Neural cell (in vitro differentiated cells): ENCODE measurements at regions not wholly inside any gene's neighbourhood (a gene's known extent, or its start where the extent isn't known, plus 50 kb on each side); places are given as distances from the start of the nearest gene placed in this dataset.
"Not testable (repeated sequence)": the region's sequence is repeated elsewhere in the genome, so short reads cannot be mapped to it uniquely, and the experiment has no call there.

ENCODE experiments used
- H2AFZ ChIP-seq: fragments of 200-600, 300-800 bp; sonication (generic), shearing (Covaris generic); 2 replicates; pipeline ENCODE4 v1.6.0; 2014; ENCODE audit warnings: low read depth, mild to moderate bottlenecking, antibody characterized with exemption, low read length, moderate library complexity
- H3F3A ChIP-seq: fragments of 200-600 bp; shearing (Covaris generic); 2 replicates; pipeline ENCODE4 v1.6.1; 2016; ENCODE audit warnings: mild to moderate bottlenecking, moderate library complexity, mixed read lengths, antibody characterized with exemption, low read length; ENCODE audit not compliant: insufficient read depth, poor library complexity, severe bottlenecking
- H3K27ac ChIP-seq: fragments of 200-600, 300-800 bp; sonication (generic), shearing (Covaris generic); 2 replicates; pipeline ENCODE4 v1.5.1; 2014; ENCODE audit warnings: mild to moderate bottlenecking, low read length, moderate library complexity
- H3K27me3 ChIP-seq: fragments of 300-800, 200-600 bp; sonication (generic), shearing (Covaris generic); 2 replicates; pipeline ENCODE4 v1.6.0; 2014; ENCODE audit warnings: mild to moderate bottlenecking, low read depth, low read length, moderate library complexity; ENCODE audit not compliant: insufficient read depth
- H3K36me3 ChIP-seq: fragments of 300-800, 200-600 bp; sonication (generic), shearing (Covaris generic); 2 replicates; pipeline ENCODE4 v1.5.1; 2014; ENCODE audit warnings: mild to moderate bottlenecking, antibody characterized with exemption, low read length, moderate library complexity; ENCODE audit not compliant: insufficient read depth
- H3K4me2 ChIP-seq: fragments of 300-800, 200-600 bp; sonication (generic), shearing (Covaris generic); 2 replicates; pipeline ENCODE4 v1.6.0; 2014; ENCODE audit warnings: mild to moderate bottlenecking, low read length
- H3K4me3 ChIP-seq: fragments of 300-800, 200-600 bp; sonication (generic), shearing (Covaris generic); 2 replicates; pipeline ENCODE4 v1.5.1; 2014; ENCODE audit warnings: mild to moderate bottlenecking, low read length, moderate library complexity
- H3K79me2 ChIP-seq: fragments of 200-600 bp; shearing (Covaris generic); replicated peaks from 2 replicates; pipeline ENCODE4 v1.6.0; 2014; ENCODE audit warnings: mild to moderate bottlenecking, low read length, moderate library complexity; ENCODE audit not compliant: insufficient read depth
- H3K9ac ChIP-seq: fragments of 300-800, 200-600 bp; sonication (generic), shearing (Covaris generic); 2 replicates; pipeline ENCODE4 v1.6.1; 2016; ENCODE audit warnings: mild to moderate bottlenecking, low read length, mixed read lengths
- H3K9me2 ChIP-seq: fragments of 200-600 bp; shearing (Covaris generic); 2 replicates; pipeline ENCODE4 v1.6.1; 2016; ENCODE audit warnings: mild to moderate bottlenecking, low read length, mixed read lengths; ENCODE audit not compliant: insufficient read depth
- H3K9me3 ChIP-seq: fragments of 200-600, 300-800 bp; sonication (generic), shearing (Covaris generic); 2 replicates; pipeline ENCODE4 v1.6.1; 2016; ENCODE audit warnings: mild to moderate bottlenecking, mixed run types, low read length, moderate library complexity, mixed read lengths
- H4K20me1 ChIP-seq: fragments of 200-600 bp; shearing (Covaris generic); 2 replicates; pipeline ENCODE4 v1.6.1; 2016; ENCODE audit warnings: mild to moderate bottlenecking, mixed run types; ENCODE audit not compliant: insufficient read depth
- CTCF ChIP-seq: fragments of 450-650 bp; IDR thresholded peaks from 2 replicates; pipeline ENCODE4 v1.5.1; 2014; ENCODE audit warnings: antibody characterized with exemption, mild to moderate bottlenecking, moderate library complexity; ENCODE audit not compliant: poor library complexity, severe bottlenecking
- EP300 ChIP-seq: fragments of 450-650 bp; conservative IDR thresholded peaks from 2 replicates; pipeline ENCODE4 v1.6.1; 2014; ENCODE audit warnings: antibody characterized with exemption, mild to moderate bottlenecking, moderate library complexity; ENCODE audit not compliant: poor library complexity, severe bottlenecking
- EZH2 ChIP-seq: fragments of 200-600, 300-800 bp; shearing (Covaris generic), sonication (generic); IDR thresholded peaks from 2 replicates; pipeline ENCODE4 v1.6.1; 2014; ENCODE audit warnings: antibody characterized with exemption, low read length, borderline replicate concordance, mild to moderate bottlenecking; ENCODE audit not compliant: insufficient read depth, poor library complexity, severe bottlenecking
- MXI1 ChIP-seq: fragments of 450-650 bp; conservative IDR thresholded peaks from 2 replicates; pipeline ENCODE4 v1.6.1; 2014; ENCODE audit warnings: antibody characterized with exemption, mild to moderate bottlenecking; ENCODE audit not compliant: poor library complexity, severe bottlenecking
- POLR2AphosphoS5 ChIP-seq: IDR thresholded peaks from 2 replicates; pipeline ENCODE4 v1.6.1; 2012
- RAD21 ChIP-seq: fragments of 450-650 bp; conservative IDR thresholded peaks from 2 replicates; pipeline ENCODE4 v1.6.1; 2014; ENCODE audit warnings: antibody characterized with exemption, mild to moderate bottlenecking, moderate library complexity
- REST ChIP-seq: IDR thresholded peaks from 2 replicates; pipeline ENCODE4 v1.6.1; 2012; ENCODE audit warnings: borderline replicate concordance
- SMC3 ChIP-seq: fragments of 450-650 bp; conservative IDR thresholded peaks from 2 replicates; pipeline ENCODE4 v1.6.1; 2014; ENCODE audit warnings: antibody characterized with exemption, mild to moderate bottlenecking, moderate library complexity; ENCODE audit not compliant: poor library complexity
- TAF1 ChIP-seq: IDR thresholded peaks from 2 replicates; pipeline ENCODE4 v1.6.1; 2012; ENCODE audit warnings: low read depth

- Histone ChIP-seq H3K27me3 (no peaks in the 10 kb centered on the region), H3K9me2 (no peaks in the 10 kb centered on the region), H3K36me3 (no peaks in the 10 kb centered on the region), H3K4me3 (no peak overlapping the region), H2AFZ (no peak overlapping the region), H3F3A (no peaks in the 10 kb centered on the region), H4K20me1 (no peaks in the 10 kb centered on the region), H3K79me2 (no peaks in the 10 kb centered on the region), H3K9me3 (no peaks in the 10 kb centered on the region), H3K27ac (no peak overlapping the region), H3K4me2 (no peak overlapping the region), H3K9ac (no peak overlapping the region)
- TF ChIP-seq POLR2AphosphoS5 (no peak), CTCF (peak; percentile 83), SMC3 (peak; percentile 88), TAF1 (no peak), RAD21 (peak; percentile 84), EP300 (no peak)
Measured at GRCh38 chr12:46983959-46984841, 95.2 kb upstream of the PCED1B start.

- no peak overlapping the region for H2AFZ ChIP-seq
- TF ChIP-seq SMC3 (no peak), RAD21 (no peak), POLR2AphosphoS5 (no peak), TAF1 (no peak), CTCF (no peak), MXI1 (no peak), EP300 (no peak), EZH2 (no peak), REST (no peak)
Measured at GRCh38 chr12:46985816-46986215, 93.6 kb upstream of the PCED1B start.

GRCh38 chr12:46988122-46988521 is 91.3 kb upstream of the PCED1B start:
- not testable (repeated sequence) for H3K36me3 ChIP-seq, H3K9me3 ChIP-seq, H2AFZ ChIP-seq, H3K4me2 ChIP-seq, H3K4me3 ChIP-seq, H3K79me2 ChIP-seq, H3F3A ChIP-seq, H3K27me3 ChIP-seq, H3K9ac ChIP-seq, H4K20me1 ChIP-seq, H3K9me2 ChIP-seq, H3K27ac ChIP-seq

More at GRCh38 chr12:46985816-46986215, 93.6 kb upstream of the PCED1B start:
- Histone ChIP-seq H3K9ac (no peak overlapping the region), H3K36me3 (no peaks in the 10 kb centered on the region), H3K4me2 (no peak overlapping the region), H3K9me2 (no peaks in the 10 kb centered on the region), H4K20me1 (no peaks in the 10 kb centered on the region), H3K27ac (no peak overlapping the region), H3K4me3 (no peak overlapping the region), H3K79me2 (no peaks in the 10 kb centered on the region), H3F3A (no peaks in the 10 kb centered on the region), H3K9me3 (no peaks in the 10 kb centered on the region), H3K27me3 (no peaks in the 10 kb centered on the region)
